ENCODE measurements at regions not wholly inside any gene's neighbourhood (a gene's known extent, or its start where the extent isn't known, plus 50 kb on each side); places are given as distances from the start of the nearest gene placed in this dataset.

- H3K36me3 ChIP-seq, result no peaks in the 10 kb centered on the region
- no peaks in the 10 kb centered on the region for H3K9me3 ChIP-seq
- H3K4me3 ChIP-seq, result no peak overlapping the region
- H3K27ac ChIP-seq, result no peak overlapping the region
- peak in 2 of 4 experiments; percentile 14 to 20 for TF ChIP-seq CTCF (IDR thresholded peaks at IDR 0.05)
- no peak for TF ChIP-seq EP300 (IDR thresholded peaks at IDR 0.05)
- TF ChIP-seq POLR2AphosphoS5 (IDR thresholded peaks at IDR 0.05), result no peak
- intact Hi-C loops (cut with DNase I), result no loop called here
- no peaks in the 10 kb centered on the region for H3K27me3 ChIP-seq
- 73 to 80% methylated on average over 8 of the region's 8 CpGs for WGBS, 2 donors
- no peak for DNase-seq
- H3K4me1 ChIP-seq, result no peaks in the 10 kb centered on the region
These were observed 96.9 kb upstream of the AKT3 start for GRCh38 chr1:243946946-243947345.

- DNase-seq, result no peak
- no peak overlapping the region for H3K27ac ChIP-seq
- H3K4me3 ChIP-seq, result no peak overlapping the region
- WGBS, 2 donors, result 79 to 83% methylated on average over 7 of the region's 7 CpGs
- no peaks in the 10 kb centered on the region for H3K4me1 ChIP-seq
- H3K9me3 ChIP-seq, result no peaks in the 10 kb centered on the region
- H3K36me3 ChIP-seq, result no peaks in the 10 kb centered on the region
- H3K27me3 ChIP-seq, result no peaks in the 10 kb centered on the region
- intact Hi-C loops (cut with DNase I), result no loop called here
- TF ChIP-seq POLR2A (IDR thresholded peaks at IDR 0.05), result no peak
- TF ChIP-seq CTCF (IDR thresholded peaks at IDR 0.05), result no peak
- TF ChIP-seq EP300 (IDR thresholded peaks at IDR 0.05), result no peak
- TF ChIP-seq POLR2AphosphoS5 (IDR thresholded peaks at IDR 0.05), result no peak
These were observed 96.2 kb upstream of the AKT3 start for GRCh38 chr1:243946253-243946652.

DNA sequence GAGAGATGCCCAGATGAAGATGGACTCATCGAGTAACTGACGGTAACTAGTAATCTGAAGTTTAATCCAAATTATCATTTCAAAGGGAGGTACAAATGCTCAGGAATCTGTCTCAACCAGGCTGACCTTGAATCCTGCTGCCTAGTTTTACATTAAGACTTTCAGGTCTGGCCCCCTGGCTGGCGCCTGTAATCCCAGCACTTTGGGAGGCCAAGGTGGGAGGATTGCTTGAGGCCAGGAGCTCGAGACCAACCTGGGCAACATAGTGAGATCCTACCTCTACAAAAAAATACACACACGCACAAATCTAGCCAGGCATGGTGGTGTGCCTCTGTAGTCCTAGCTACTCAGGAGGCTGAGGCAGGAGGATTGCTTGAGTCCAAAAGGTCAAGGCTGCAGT, 95.7 kb upstream of the AKT3 start:
- intact Hi-C loops (cut with DNase I), result no loop called here
- H3K27ac ChIP-seq, result no peak overlapping the region
- H3K36me3 ChIP-seq, result no peaks in the 10 kb centered on the region
- DNase-seq, result no peak
- WGBS, 2 donors, result 89 to 90% methylated on average over 5 of the region's 5 CpGs
- H3K4me1 ChIP-seq, result no peaks in the 10 kb centered on the region
- no peak overlapping the region for H3K4me3 ChIP-seq
- H3K27me3 ChIP-seq, result no peaks in the 10 kb centered on the region
- TF ChIP-seq POLR2A (IDR thresholded peaks at IDR 0.05) (no peak), POLR2AphosphoS5 (IDR thresholded peaks at IDR 0.05) (no peak), EP300 (IDR thresholded peaks at IDR 0.05) (no peak), CTCF (IDR thresholded peaks at IDR 0.05) (no peak)
- no peaks in the 10 kb centered on the region for H3K9me3 ChIP-seq

- no peak for DNase-seq
- H3K27ac ChIP-seq, result no peak overlapping the region
- H3K4me1 ChIP-seq, result no peaks in the 10 kb centered on the region
- intact Hi-C loops (cut with DNase I), result no loop called here
- no peaks in the 10 kb centered on the region for H3K27me3 ChIP-seq
- H3K36me3 ChIP-seq, result no peaks in the 10 kb centered on the region
- H3K9me3 ChIP-seq, result no peaks in the 10 kb centered on the region
- 44 to 54% methylated on average over 21 of the region's 21 CpGs for WGBS, 2 donors
- H3K4me3 ChIP-seq, result no peak overlapping the region
- TF ChIP-seq CTCF (IDR thresholded peaks at IDR 0.05) (no peak), POLR2AphosphoS5 (IDR thresholded peaks at IDR 0.05) (no peak), EP300 (IDR thresholded peaks at IDR 0.05) (no peak), POLR2A (IDR thresholded peaks at IDR 0.05) (no peak)
These were observed 94.6 kb upstream of the AKT3 start for GRCh38 chr1:243944429-243945160.
